Left ventricle myocardium inferior (tissue), 1 donor: ENCODE measurements at regions not wholly inside any gene's neighbourhood (a gene's known extent, or its start where the extent isn't known, plus 50 kb on each side); places are given as distances from the start of the nearest gene placed in this dataset.

ENCODE experiments used
- DNase-seq: peaks from one replicate; pipeline ENCODE4 v3.0.0-alpha.2; 2020
- H3K27ac ChIP-seq: fragments of 200-600 bp; replicated peaks from 2 replicates; pipeline ENCODE4 v1.8.0; 2021
- H3K27me3 ChIP-seq: fragments of 200-600 bp; 2 replicates; pipeline ENCODE4 v1.8.0; 2021; ENCODE audit warnings: low read depth
- H3K36me3 ChIP-seq: fragments of 200-600 bp; 2 replicates; pipeline ENCODE4 v1.8.0; 2021
- H3K4me1 ChIP-seq: fragments of 200-600 bp; 2 replicates; pipeline ENCODE4 v1.8.0; 2021
- H3K4me3 ChIP-seq: fragments of 200-600 bp; 2 replicates; pipeline ENCODE4 v1.8.0; 2021; ENCODE audit warnings: mild to moderate bottlenecking, moderate library complexity
- H3K9me3 ChIP-seq: fragments of 200-600 bp; replicated peaks from 2 replicates; pipeline ENCODE4 v1.8.0; 2021
- intact Hi-C: fragments of 100-400 bp; cut with micrococcal nuclease; formaldehyde crosslinking; loops from one replicate; pipeline ENCODE4 v1.11.0; 2022
- TF ChIP-seq, protein P1 (sequence below): fragments of 200-600 bp; IDR thresholded peaks from 2 replicates; pipeline ENCODE4 v1.8.0; 2021; ENCODE audit warnings: antibody characterized with exemption, mild to moderate bottlenecking, borderline replicate concordance
- donor health status: DM: no; HTN: yes; CAD: no; lungs with severe emphysema.

DNA sequence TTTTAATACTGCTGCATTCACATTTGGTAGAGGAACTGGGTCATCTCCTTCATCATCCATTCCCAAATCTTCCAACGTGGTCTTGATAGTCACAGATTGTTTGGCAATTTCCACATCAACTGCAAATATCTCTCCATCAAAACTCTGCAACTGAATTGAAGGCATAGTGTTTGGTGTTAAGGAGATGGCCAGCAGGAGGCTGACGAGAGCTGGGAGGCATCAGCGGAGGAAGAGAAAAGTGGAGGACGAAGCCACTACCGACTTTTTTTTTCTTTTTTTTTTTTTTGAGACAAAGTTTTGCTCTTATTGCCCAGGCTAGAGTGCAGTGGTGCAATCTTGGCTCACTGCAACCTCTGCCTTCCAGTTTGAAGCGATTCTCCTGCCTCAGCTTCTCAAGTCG is 205.0 kb upstream of the KCTD7 start:
- Histone ChIP-seq H3K4me1 (no peaks in the 10 kb centered on the region), H3K4me3 (no peak overlapping the region), H3K27me3 (no peaks in the 10 kb centered on the region), H3K27ac (no peak overlapping the region), H3K9me3 (no peaks in the 10 kb centered on the region), H3K36me3 (peaks cover 11% of the 10 kb centered on the region)
- DNase-seq, result no peak
- TF ChIP-seq, protein P1, sequence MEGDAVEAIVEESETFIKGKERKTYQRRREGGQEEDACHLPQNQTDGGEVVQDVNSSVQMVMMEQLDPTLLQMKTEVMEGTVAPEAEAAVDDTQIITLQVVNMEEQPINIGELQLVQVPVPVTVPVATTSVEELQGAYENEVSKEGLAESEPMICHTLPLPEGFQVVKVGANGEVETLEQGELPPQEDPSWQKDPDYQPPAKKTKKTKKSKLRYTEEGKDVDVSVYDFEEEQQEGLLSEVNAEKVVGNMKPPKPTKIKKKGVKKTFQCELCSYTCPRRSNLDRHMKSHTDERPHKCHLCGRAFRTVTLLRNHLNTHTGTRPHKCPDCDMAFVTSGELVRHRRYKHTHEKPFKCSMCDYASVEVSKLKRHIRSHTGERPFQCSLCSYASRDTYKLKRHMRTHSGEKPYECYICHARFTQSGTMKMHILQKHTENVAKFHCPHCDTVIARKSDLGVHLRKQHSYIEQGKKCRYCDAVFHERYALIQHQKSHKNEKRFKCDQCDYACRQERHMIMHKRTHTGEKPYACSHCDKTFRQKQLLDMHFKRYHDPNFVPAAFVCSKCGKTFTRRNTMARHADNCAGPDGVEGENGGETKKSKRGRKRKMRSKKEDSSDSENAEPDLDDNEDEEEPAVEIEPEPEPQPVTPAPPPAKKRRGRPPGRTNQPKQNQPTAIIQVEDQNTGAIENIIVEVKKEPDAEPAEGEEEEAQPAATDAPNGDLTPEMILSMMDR, result no peak
- intact Hi-C loops, result no loop called here

DNA sequence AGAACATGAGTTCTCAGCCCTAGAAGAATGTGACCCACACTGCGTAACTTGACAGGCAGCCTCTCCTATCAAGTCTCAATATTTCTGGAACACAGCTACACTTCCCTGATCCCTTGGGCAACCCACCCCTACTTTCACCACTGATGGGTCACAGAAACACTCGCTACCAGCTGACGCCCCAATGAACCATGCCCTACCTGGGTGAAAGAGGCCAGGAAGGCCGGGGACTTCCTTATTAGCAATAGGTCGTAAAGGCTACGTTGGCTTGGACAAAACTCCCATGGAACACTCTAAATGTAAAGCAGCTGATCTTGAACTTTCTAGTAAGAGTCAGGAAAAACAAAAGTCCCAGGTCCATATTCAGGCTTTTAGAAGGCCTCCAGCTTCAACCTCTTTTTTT is 202.3 kb upstream of the KCTD7 start:
- Histone ChIP-seq H3K27ac (no peak overlapping the region), H3K4me3 (no peak overlapping the region), H3K36me3 (peaks cover 18% of the 10 kb centered on the region), H3K9me3 (no peaks in the 10 kb centered on the region), H3K4me1 (no peaks in the 10 kb centered on the region), H3K27me3 (no peaks in the 10 kb centered on the region)
- DNase-seq, result no peak
- TF ChIP-seq, protein P1, result no peak
- intact Hi-C loops, result no loop called here

DNA sequence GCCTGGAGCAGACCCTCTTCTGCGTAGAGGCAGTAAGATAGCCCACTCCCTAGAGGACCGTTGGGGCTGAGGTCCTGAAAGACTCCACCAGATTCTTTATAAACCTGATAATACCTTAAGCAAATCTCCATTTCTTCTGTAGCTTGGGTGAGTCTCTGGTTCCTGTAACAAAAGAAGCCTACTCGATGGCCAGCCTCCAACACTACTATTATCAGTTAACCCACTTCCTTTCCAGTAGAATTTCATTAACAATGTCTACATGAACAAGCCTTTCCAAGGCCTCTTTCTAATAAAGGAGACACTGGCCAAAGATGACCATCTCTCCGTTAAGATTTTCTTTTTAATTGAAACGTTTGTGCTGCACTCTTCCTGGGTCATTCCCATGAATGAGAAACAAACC is 201.7 kb upstream of the KCTD7 start:
- H3K27ac ChIP-seq, result no peak overlapping the region
- DNase-seq, result no peak
- H3K4me1 ChIP-seq, result no peaks in the 10 kb centered on the region
- TF ChIP-seq, protein P1, result no peak
- no peaks in the 10 kb centered on the region for H3K27me3 ChIP-seq
- H3K4me3 ChIP-seq, result no peak overlapping the region
- H3K36me3 ChIP-seq, result peaks cover 18% of the 10 kb centered on the region
- intact Hi-C loops, result no loop called here
- no peaks in the 10 kb centered on the region for H3K9me3 ChIP-seq

DNA sequence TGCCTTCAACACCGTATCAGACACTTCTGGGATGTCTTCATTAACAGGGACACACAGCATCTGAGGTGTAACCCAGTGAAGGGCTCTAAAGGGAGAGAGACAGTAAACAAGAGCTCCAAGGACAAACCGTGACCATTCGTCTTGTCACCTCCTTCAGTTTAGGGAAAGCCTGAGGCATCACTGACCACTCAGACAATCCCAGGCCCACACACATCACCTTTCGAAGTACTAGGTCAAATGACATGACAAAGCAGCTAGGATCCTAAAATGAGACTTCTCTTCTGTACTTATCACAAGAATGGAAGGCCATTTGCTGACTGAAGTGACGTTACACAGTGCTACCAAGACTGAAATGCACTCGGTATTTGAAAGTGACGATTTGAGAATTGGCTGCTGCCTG is 200.7 kb upstream of the KCTD7 start:
- Histone ChIP-seq H3K9me3 (no peaks in the 10 kb centered on the region), H3K4me3 (no peak overlapping the region), H3K4me1 (no peaks in the 10 kb centered on the region), H3K27me3 (no peaks in the 10 kb centered on the region), H3K36me3 (peaks cover 18% of the 10 kb centered on the region), H3K27ac (no peak overlapping the region)
- TF ChIP-seq, protein P1, result no peak
- DNase-seq, result no peak
- intact Hi-C loops, result no loop called here

DNA sequence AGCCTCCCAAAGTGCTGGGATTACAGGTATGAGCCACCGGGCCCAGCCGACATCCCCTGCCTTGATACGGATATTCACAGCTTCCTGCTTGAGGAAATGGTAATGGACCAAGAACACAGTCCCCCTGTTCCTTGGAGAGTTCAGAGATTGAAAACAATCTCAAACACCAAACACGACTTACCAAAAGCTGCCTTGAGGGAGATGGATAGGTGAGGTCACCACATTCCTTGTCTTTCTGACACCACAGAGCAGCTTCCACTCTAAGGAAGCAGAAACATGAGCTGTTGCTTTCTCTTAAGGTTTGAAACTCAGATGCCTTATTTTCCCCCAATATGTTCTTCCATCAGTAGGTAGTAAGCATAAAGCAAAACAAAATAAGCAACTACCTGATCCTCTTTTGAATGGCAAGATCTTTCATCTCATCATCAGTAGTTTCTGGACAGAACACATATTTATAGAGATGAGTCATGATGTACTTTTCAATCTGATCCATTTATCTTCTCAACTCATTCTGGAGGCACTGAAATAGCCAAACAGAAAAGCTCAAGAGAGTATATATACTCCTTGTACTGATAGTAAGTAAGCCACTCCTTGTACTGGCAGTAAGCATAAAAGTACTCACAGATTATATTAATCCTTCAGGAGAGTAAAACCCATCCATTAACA is 199.1 kb upstream of the KCTD7 start:
- intact Hi-C loops, result no loop called here
- no peak overlapping the region for H3K4me3 ChIP-seq
- H3K9me3 ChIP-seq, result no peaks in the 10 kb centered on the region
- no peak for DNase-seq
- peaks cover 21% of the 10 kb centered on the region for H3K36me3 ChIP-seq
- no peaks in the 10 kb centered on the region for H3K27me3 ChIP-seq
- no peak overlapping the region for H3K27ac ChIP-seq
- TF ChIP-seq, protein P1, result no peak
- H3K4me1 ChIP-seq, result no peaks in the 10 kb centered on the region
